ENCODE measurements at regions not wholly inside any gene's neighbourhood (a gene's known extent, or its start where the extent isn't known, plus 50 kb on each side); places are given as distances from the start of the nearest gene placed in this dataset.

DNA sequence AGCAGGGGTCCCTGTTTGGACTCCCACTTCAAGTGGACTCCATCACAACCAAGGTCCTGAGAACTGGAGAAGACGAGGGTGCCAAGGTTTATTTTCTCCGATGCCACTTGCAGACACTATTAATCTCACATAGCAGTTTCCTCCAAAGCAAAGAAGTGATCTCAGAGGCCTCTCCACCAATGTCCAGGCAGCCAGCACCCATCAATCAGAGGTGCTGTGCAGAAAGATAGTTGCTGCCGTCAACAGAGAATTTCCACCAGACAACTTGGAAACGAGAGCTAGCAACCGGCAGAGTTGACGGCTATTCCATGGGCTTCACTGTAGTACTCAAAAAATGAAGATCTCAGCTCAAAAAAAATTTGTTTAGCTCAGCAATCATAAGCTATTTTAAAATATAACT is 438.6 kb upstream of the PFKP start:
- Histone ChIP-seq H2BK5ac (ENCODE audit: insufficient read length, low read length) (no peak overlapping the region), H2BK15ac (ENCODE audit: low read depth, low read length) (no peak overlapping the region), H3K4ac (ENCODE audit: low read depth, low read length) (no peak overlapping the region), H3K79me1 (ENCODE audit: insufficient read depth, low read depth, low read length, poor library complexity, severe bottlenecking) (no peaks in the 10 kb centered on the region), H3K27ac (ENCODE audit: insufficient read length, low read depth, low read length) (no peak overlapping the region), H3K4me1 (ENCODE audit: insufficient read depth, low read length) (peaks cover 13% of the 10 kb centered on the region), H3K23ac (ENCODE audit: insufficient read length, low read depth, low read length) (no peak overlapping the region), H3K9me3 (ENCODE audit: control insufficient read depth, low read depth, low read length) (no peaks in the 10 kb centered on the region), H3K23me2 (ENCODE audit: insufficient read length, low read depth, low read length, poor library complexity, severe bottlenecking) (no peaks in the 10 kb centered on the region), H4K91ac (ENCODE audit: insufficient read length, low read depth, low read length) (no peak overlapping the region), H3K18ac (ENCODE audit: insufficient read length, low read depth, low read length) (no peak overlapping the region), H2AK5ac (ENCODE audit: insufficient read length, low read length) (no peak overlapping the region), H3K9ac (ENCODE audit: extremely low read depth, insufficient read length, low read length) (no peak overlapping the region), H4K20me1 (ENCODE audit: control insufficient read depth, insufficient read depth, insufficient read length) (no peaks in the 10 kb centered on the region), H2BK120ac (ENCODE audit: low read depth, low read length, poor library complexity, severe bottlenecking) (no peak overlapping the region), H2AFZ (ENCODE audit: low read length) (no peak overlapping the region), H2BK12ac (ENCODE audit: insufficient read length, low read depth, low read length) (no peak overlapping the region), H3K79me2 (ENCODE audit: insufficient read depth, low read length) (no peaks in the 10 kb centered on the region), H3K27me3 (ENCODE audit: insufficient read depth, low read length) (no peaks in the 10 kb centered on the region), H3T11ph (ENCODE audit: low read length) (no peak overlapping the region), H3K56ac (ENCODE audit: insufficient read length, low read depth, low read length) (no peak overlapping the region), H4K5ac (ENCODE audit: insufficient read length, low read depth, low read length) (no peak overlapping the region), H3K4me2 (ENCODE audit: insufficient read depth, insufficient read length, low read length) (no peak overlapping the region), H4K8ac (replicated peaks; ENCODE audit: insufficient read length, low read depth, low read length) (no peak overlapping the region), H3K14ac (ENCODE audit: insufficient read depth, low read length) (no peak overlapping the region), H2BK20ac (ENCODE audit: low read depth, low read length, poor library complexity, severe bottlenecking) (no peak overlapping the region)
- no peaks in the 10 kb centered on the region for H3K9me3 Mint-ChIP-seq
- H3K27me3 Mint-ChIP-seq (ENCODE audit: low read depth), result no peaks in the 10 kb centered on the region
- no peak for DNase-seq
- no peak overlapping the region for H3K4me3 Mint-ChIP-seq
- H3K36me3 Mint-ChIP-seq (ENCODE audit: insufficient read depth in 1 of 3, low read depth in 3 of 3), result no peaks in the 10 kb centered on the region
- TF ChIP-seq, protein P1, sequence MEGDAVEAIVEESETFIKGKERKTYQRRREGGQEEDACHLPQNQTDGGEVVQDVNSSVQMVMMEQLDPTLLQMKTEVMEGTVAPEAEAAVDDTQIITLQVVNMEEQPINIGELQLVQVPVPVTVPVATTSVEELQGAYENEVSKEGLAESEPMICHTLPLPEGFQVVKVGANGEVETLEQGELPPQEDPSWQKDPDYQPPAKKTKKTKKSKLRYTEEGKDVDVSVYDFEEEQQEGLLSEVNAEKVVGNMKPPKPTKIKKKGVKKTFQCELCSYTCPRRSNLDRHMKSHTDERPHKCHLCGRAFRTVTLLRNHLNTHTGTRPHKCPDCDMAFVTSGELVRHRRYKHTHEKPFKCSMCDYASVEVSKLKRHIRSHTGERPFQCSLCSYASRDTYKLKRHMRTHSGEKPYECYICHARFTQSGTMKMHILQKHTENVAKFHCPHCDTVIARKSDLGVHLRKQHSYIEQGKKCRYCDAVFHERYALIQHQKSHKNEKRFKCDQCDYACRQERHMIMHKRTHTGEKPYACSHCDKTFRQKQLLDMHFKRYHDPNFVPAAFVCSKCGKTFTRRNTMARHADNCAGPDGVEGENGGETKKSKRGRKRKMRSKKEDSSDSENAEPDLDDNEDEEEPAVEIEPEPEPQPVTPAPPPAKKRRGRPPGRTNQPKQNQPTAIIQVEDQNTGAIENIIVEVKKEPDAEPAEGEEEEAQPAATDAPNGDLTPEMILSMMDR (conservative IDR thresholded peaks at IDR 0.05), result no peak
- H3K4me1 Mint-ChIP-seq, result peaks cover 3 to 12% of the 10 kb centered on the region in 2 experiments; a peak in 2 of 4 replicates
- no CpG with 5 or more reads among the region's 6 CpGs for WGBS (ENCODE audit: extremely low coverage, insufficient read length, low lambda C conversion rate)
- H3K27ac Mint-ChIP-seq, result no peak overlapping the region
